GM19438 (cell line): ENCODE measurements at regions not wholly inside any gene's neighbourhood (a gene's known extent, or its start where the extent isn't known, plus 50 kb on each side); places are given as distances from the start of the nearest gene placed in this dataset.
"Not testable (repeated sequence)": the region's sequence is repeated elsewhere in the genome, so short reads cannot be mapped to it uniquely, and the experiment has no call there.

ENCODE experiments used
- ATAC-seq: cut with Tn5 transposase; IDR thresholded peaks from one replicate; pipeline ENCODE4 v1.9.1; 2021; ENCODE audit warnings: low read depth; ENCODE audit not compliant: unreplicated experiment

- no peak for ATAC-seq
Measured at GRCh38 chr7:86212976-86213375, 430.7 kb upstream of the GRM3 start.

GRCh38 chr7:86209036-86209435, 434.7 kb upstream of the GRM3 start:
- no peak for ATAC-seq

GRCh38 chr7:86207740-86208139, 436.0 kb upstream of the GRM3 start:
- ATAC-seq, result no peak

GRCh38 chr7:86202833-86203232, 440.9 kb upstream of the GRM3 start:
- ATAC-seq, result no peak

- no peak for ATAC-seq
Measured at GRCh38 chr7:86201767-86202166, 441.9 kb upstream of the GRM3 start.

GRCh38 chr7:86199881-86200614, 443.7 kb upstream of the GRM3 start:
- ATAC-seq, result no peak

GRCh38 chr7:86190351-86190750, 453.4 kb upstream of the GRM3 start:
- no peak for ATAC-seq

GRCh38 chr7:86181474-86181873, 462.2 kb upstream of the GRM3 start:
- ATAC-seq, result no peak

- no peak for ATAC-seq
Measured at GRCh38 chr7:86164827-86165226, 478.9 kb upstream of the GRM3 start.

- ATAC-seq, result no peak
Measured at GRCh38 chr7:86158111-86158510, 485.6 kb upstream of the GRM3 start.

GRCh38 chr7:86155623-86156022, 488.1 kb upstream of the GRM3 start:
- no peak for ATAC-seq

GRCh38 chr7:86152926-86153325, 490.8 kb upstream of the GRM3 start:
- no peak for ATAC-seq

GRCh38 chr7:86149024-86149665, 494.6 kb upstream of the GRM3 start:
- no peak for ATAC-seq

- ATAC-seq, result no peak
Measured at GRCh38 chr7:86148501-86148900, 495.2 kb upstream of the GRM3 start.

- ATAC-seq, result no peak
Measured at GRCh38 chr7:86137343-86137742, 506.4 kb upstream of the GRM3 start.

- no peak for ATAC-seq
Measured at GRCh38 chr7:86130268-86130667, 513.4 kb upstream of the GRM3 start.

GRCh38 chr7:86123476-86123875, 520.2 kb upstream of the GRM3 start:
- no peak for ATAC-seq

GRCh38 chr7:86094166-86094669, 549.5 kb upstream of the GRM3 start:
- ATAC-seq, result no peak

- ATAC-seq, result no peak
Measured at GRCh38 chr7:86091369-86091768, 552.3 kb upstream of the GRM3 start.

- ATAC-seq, result no peak
Measured at GRCh38 chr7:86089455-86089854, 554.3 kb upstream of the GRM3 start.

- ATAC-seq, result not testable (repeated sequence)
Measured at GRCh38 chr7:86064572-86064971, 579.1 kb upstream of the GRM3 start.

- ATAC-seq, result no peak
Measured at GRCh38 chr7:86058649-86059048, 585.1 kb upstream of the GRM3 start.
